H1 (cell line): ENCODE measurements at regions not wholly inside any gene's neighbourhood (a gene's known extent, or its start where the extent isn't known, plus 50 kb on each side); places are given as distances from the start of the nearest gene placed in this dataset.

Experiments used
- CTCF ChIA-PET: fragments of 300-600 bp; sonication (Branson Sonifier 250); formaldehyde crosslinking; loops from one replicate; lab custom pipeline; 2021; ENCODE audit not compliant: partially characterized antibody; lab: Charles Lee
- POLR2A ChIA-PET: fragments of 300-600 bp; sonication (Branson Sonifier 250); formaldehyde crosslinking; loops from one replicate; lab custom pipeline; 2021; ENCODE audit warnings: inconsistent platforms; ENCODE audit not compliant: partially characterized antibody; lab: Charles Lee
- DNase-seq, 2 experiments: peaks; one replicate each; pipeline versions ENCODE4 v3.0.0 to v3.0.0-alpha.2; 2010 to 2022; ENCODE audit warnings: low spot score in 2 of 2, low read depth in 1 of 2, mixed read lengths in 1 of 2
- FAIRE-seq: peaks from 2 replicates; lab custom pipeline; 2011; peaks lifted over from hg19 to GRCh38; lab: Jason Lieb, UNC
- H2AFZ ChIP-seq: 2 replicates; pipeline ENCODE4 v1.8.1; 2012; ENCODE audit warnings: low read length, inconsistent platforms
- H2AK5ac ChIP-seq: 2 replicates; pipeline ENCODE4 v1.6.1; 2013; ENCODE audit warnings: low read depth, low read length
- H2BK120ac ChIP-seq: replicated peaks from 2 replicates; pipeline ENCODE3; 2013; ENCODE audit warnings: low read depth, low read length, inconsistent platforms
- H2BK12ac ChIP-seq: 2 replicates; pipeline ENCODE4 v1.6.1; 2013; ENCODE audit warnings: low read depth, low read length
- H2BK15ac ChIP-seq: 2 replicates; pipeline ENCODE4 v1.6.1; 2013; ENCODE audit warnings: low read length
- H2BK20ac ChIP-seq: 2 replicates; pipeline ENCODE4 v1.6.1; 2013; ENCODE audit warnings: low read length
- H2BK5ac ChIP-seq: 2 replicates; pipeline ENCODE4 v1.6.1; 2013; ENCODE audit warnings: low read depth, low read length
- H3K14ac ChIP-seq: 2 replicates; pipeline ENCODE4 v1.6.1; 2013; ENCODE audit warnings: inconsistent platforms; ENCODE audit not compliant: insufficient read length
- H3K18ac ChIP-seq: 2 replicates; pipeline ENCODE4 v1.6.1; 2013; ENCODE audit warnings: low read length; ENCODE audit errors: extremely low read depth
- H3K23ac ChIP-seq: 2 replicates; pipeline ENCODE4 v1.6.1; 2013; ENCODE audit warnings: inconsistent platforms; ENCODE audit not compliant: insufficient read length
- H3K23me2 ChIP-seq: 2 replicates; pipeline ENCODE4 v1.6.1; 2013; ENCODE audit warnings: low read depth, low read length
- H3K27ac ChIP-seq: 2 replicates; pipeline ENCODE4 v1.6.1; 2011; ENCODE audit warnings: low read depth, low read length, inconsistent platforms
- H3K27me3 ChIP-seq, 4 experiments: replicated peaks in 1 of 4; 1 replicate in 1 of 4; 2 replicates in 3 of 4; pipeline versions ENCODE4 v1.6.1 to v1.8.1; 2011 to 2013; ENCODE audit warnings: low read length in 3 of 4, mild to moderate bottlenecking in 3 of 4, inconsistent platforms in 2 of 4, mixed read lengths in 2 of 4, moderate library complexity in 1 of 4; ENCODE audit not compliant: control insufficient read depth in 3 of 4, insufficient read depth in 3 of 4; ENCODE audit errors: extremely low read depth in 1 of 4
- H3K36me3 ChIP-seq, 4 experiments: 2 replicates each; pipeline versions ENCODE4 v1.6.1 to v1.8.1; 2011 to 2013; ENCODE audit warnings: mild to moderate bottlenecking in 4 of 4, low read length in 3 of 4, moderate library complexity in 2 of 4, control low read depth in 1 of 4, inconsistent platforms in 1 of 4; ENCODE audit not compliant: insufficient read depth in 4 of 4, control insufficient read depth in 2 of 4
- H3K4ac ChIP-seq: replicated peaks from 2 replicates; pipeline ENCODE3; 2013; ENCODE audit warnings: low read length, low read depth, mixed read lengths, inconsistent platforms; ENCODE audit not compliant: insufficient read length
- H3K4me1 ChIP-seq, 4 experiments: replicated peaks in 1 of 4; 1 replicate in 1 of 4; 2 replicates in 3 of 4; pipeline versions ENCODE4 v1.6.1 to v1.8.1; 2011 to 2013; ENCODE audit warnings: low read length in 3 of 4, inconsistent platforms in 2 of 4, mixed read lengths in 1 of 4; ENCODE audit not compliant: insufficient read depth in 4 of 4, control insufficient read depth in 3 of 4
- H3K4me2 ChIP-seq, 2 experiments: 2 replicates each; pipeline versions ENCODE4 v1.6.1 to v1.8.1; 2011 to 2013; ENCODE audit warnings: low read depth in 2 of 2, low read length in 2 of 2, control low read depth in 1 of 2, inconsistent platforms in 1 of 2, mild to moderate bottlenecking in 1 of 2; ENCODE audit not compliant: insufficient read depth in 1 of 2
- H3K4me3 ChIP-seq, 4 experiments: fragments of 200-600, 300-600 bp in 1 of 4; sonication (generic), shearing (Covaris generic), sonication (Bioruptor Twin) in 1 of 4; 2 replicates each; pipeline versions ENCODE4 v1.5.1 to v1.8.1; 2011 to 2016; ENCODE audit warnings: low read length in 4 of 4, low read depth in 3 of 4, control low read depth in 2 of 4, inconsistent platforms in 2 of 4, mild to moderate bottlenecking in 2 of 4, mixed read lengths in 1 of 4, moderate library complexity in 1 of 4; ENCODE audit not compliant: insufficient read depth in 2 of 4; ENCODE audit errors: extremely low read depth in 1 of 4
- H3K56ac ChIP-seq: replicated peaks from 2 replicates; pipeline ENCODE3; 2013; ENCODE audit warnings: low read depth, mild to moderate bottlenecking, mixed read lengths, low read length, inconsistent platforms; ENCODE audit not compliant: insufficient read length
- H3K79me1 ChIP-seq: 2 replicates; pipeline ENCODE4 v1.6.1; 2013; ENCODE audit warnings: low read depth, low read length, control low read depth
- H3K79me2 ChIP-seq, 2 experiments: 2 replicates each; pipeline versions ENCODE4 v1.6.1 to v1.8.1; 2012 to 2013; ENCODE audit warnings: low read length in 2 of 2, mild to moderate bottlenecking in 2 of 2, inconsistent platforms in 1 of 2; ENCODE audit not compliant: insufficient read depth in 2 of 2, control insufficient read depth in 1 of 2
- H3K9ac ChIP-seq, 4 experiments: replicated peaks in 1 of 4; 1 replicate in 1 of 4; 2 replicates in 3 of 4; pipeline versions ENCODE4 v1.6.1 to v1.8.1; 2011 to 2013; ENCODE audit warnings: low read depth in 3 of 4, low read length in 3 of 4, control low read depth in 2 of 4, mild to moderate bottlenecking in 2 of 4, moderate library complexity in 2 of 4, inconsistent platforms in 1 of 4; ENCODE audit errors: extremely low read depth in 1 of 4
- H3K9me3 ChIP-seq, 2 experiments: 2 replicates each; pipeline versions ENCODE4 v1.6.1 to v1.8.1; 2012 to 2013; ENCODE audit warnings: mild to moderate bottlenecking in 2 of 2, moderate library complexity in 2 of 2, control low read depth in 1 of 2, inconsistent platforms in 1 of 2, low read depth in 1 of 2, low read length in 1 of 2, mixed read lengths in 1 of 2; ENCODE audit not compliant: insufficient read depth in 2 of 2
- H4K20me1 ChIP-seq, 2 experiments: replicated peaks in 1 of 2; 2 replicates each; pipeline versions ENCODE3 to v1.8.1; 2011 to 2013; ENCODE audit warnings: inconsistent platforms in 2 of 2, low read length in 2 of 2, mild to moderate bottlenecking in 1 of 2; ENCODE audit not compliant: insufficient read depth in 2 of 2, control insufficient read depth in 1 of 2
- H4K5ac ChIP-seq: 2 replicates; pipeline ENCODE4 v1.6.1; 2013; ENCODE audit warnings: low read length, low read depth, mixed read lengths, inconsistent platforms; ENCODE audit not compliant: insufficient read length
- H4K8ac ChIP-seq: 2 replicates; pipeline ENCODE4 v1.8.0; 2013; ENCODE audit warnings: mild to moderate bottlenecking, moderate library complexity, low read length, inconsistent platforms; ENCODE audit not compliant: insufficient read depth; ENCODE audit errors: extremely low read depth
- H4K91ac ChIP-seq: replicated peaks from 2 replicates; pipeline ENCODE3; 2013; ENCODE audit warnings: low read length, mixed read lengths, inconsistent platforms; ENCODE audit not compliant: insufficient read length
- ATF3 ChIP-seq: IDR thresholded peaks from 2 replicates; pipeline ENCODE4 v1.6.1; 2011; ENCODE audit warnings: low read depth, mild to moderate bottlenecking, low read length; ENCODE audit not compliant: insufficient read depth
- CBX8 ChIP-seq: fragments of 300-800, 300-1000 bp; sonication (generic); IDR thresholded peaks from 2 replicates; pipeline ENCODE4 v1.7.1; 2016; ENCODE audit warnings: low read depth, low read length, borderline replicate concordance
- GTF2F1 ChIP-seq: IDR thresholded peaks from 2 replicates; pipeline ENCODE4 v1.6.1; 2012; ENCODE audit warnings: low read depth, low read length, improper control_type of control experiment, borderline replicate concordance
- JUN ChIP-seq: IDR thresholded peaks from 2 replicates; pipeline ENCODE4 v1.6.1; 2011; ENCODE audit warnings: low read depth, mild to moderate bottlenecking, improper control_type of control experiment, low read length
- KDM1A ChIP-seq: fragments of 200-600, 300-600 bp; sonication (generic); IDR thresholded peaks from 2 replicates; pipeline ENCODE4 v1.7.1; 2016; ENCODE audit warnings: mild to moderate bottlenecking, low read length, borderline replicate concordance
- NANOG ChIP-seq: IDR thresholded peaks from 2 replicates; pipeline ENCODE4 v1.6.1; 2011; ENCODE audit warnings: low read length, low read depth, mild to moderate bottlenecking, inconsistent platforms; ENCODE audit not compliant: insufficient read depth, poor library complexity, severe bottlenecking
- NRF1 ChIP-seq: IDR thresholded peaks from 2 replicates; pipeline ENCODE4 v1.6.1; 2011; ENCODE audit warnings: mild to moderate bottlenecking, low read depth, low read length, improper control_type of control experiment
- POU5F1 ChIP-seq: IDR thresholded peaks from 2 replicates; pipeline ENCODE4 v1.6.1; 2011; ENCODE audit warnings: low read depth, mild to moderate bottlenecking, low read length, moderate library complexity
- RFX5 ChIP-seq: IDR thresholded peaks from 2 replicates; pipeline ENCODE4 v1.6.1; 2011; ENCODE audit warnings: low read depth, low read length, improper control_type of control experiment, borderline replicate concordance
- SIRT6 ChIP-seq: IDR thresholded peaks from one replicate; pipeline ENCODE4 v1.7.1; 2012; ENCODE audit warnings: low read length, inconsistent platforms
- USF2 ChIP-seq: IDR thresholded peaks from 2 replicates; pipeline ENCODE4 v1.6.1; 2011; ENCODE audit warnings: low read length, improper control_type of control experiment
- WGBS, 2 experiments: shearing (Covaris generic) in 1 of 2; methylation state at CpG; one replicate each; pipeline versions ENCODE4 v1.1.6 to v1.1.7; 2013 to 2015; ENCODE audit warnings: low lambda C conversion rate in 2 of 2, mixed read lengths in 2 of 2, inconsistent platforms in 1 of 2, low coverage in 1 of 2, missing lambda C conversion rate in 1 of 2; ENCODE audit not compliant: insufficient replicate concordance in 2 of 2, insufficient coverage in 1 of 2, insufficient read length in 1 of 2; ENCODE audit errors: extremely low coverage in 1 of 2, missing lambda C conversion rate in 1 of 2; 5-methylcytosine and 5-hydroxymethylcytosine counted together

- H3K9ac ChIP-seq, result no peak overlapping the region
- H2BK15ac ChIP-seq, result no peak overlapping the region
- H3K18ac ChIP-seq, result no peak overlapping the region
- H4K91ac ChIP-seq, result no peak overlapping the region
- TF ChIP-seq RFX5 (no peak), KDM1A (no peak), ATF3 (no peak), SIRT6 (no peak), CBX8 (no peak), JUN (no peak), NANOG (no peak), USF2 (no peak), NRF1 (no peak), POU5F1 (no peak), GTF2F1 (no peak)
- H4K5ac ChIP-seq, result no peak overlapping the region
- no peak overlapping the region for H2BK12ac ChIP-seq
- no peaks in the 10 kb centered on the region for H3K36me3 ChIP-seq
- no peak overlapping the region for H3K27ac ChIP-seq
- H3K4me1 ChIP-seq, result no peaks in the 10 kb centered on the region
- no peak for DNase-seq
- WGBS, 2 experiments, result 93% methylated on average over 3 of the region's 3 CpGs; no CpG with 5 or more reads in 1 of the 2 experiments
- H3K14ac ChIP-seq, result no peak overlapping the region
- H2BK20ac ChIP-seq, result no peak overlapping the region
- no peak overlapping the region for H3K23ac ChIP-seq
- H3K79me1 ChIP-seq, result no peaks in the 10 kb centered on the region
- H2BK120ac ChIP-seq, result no peak overlapping the region
- no peak overlapping the region for H3K4ac ChIP-seq
- ChIA-PET POLR2A (no interaction called here), CTCF (no interaction called here)
- no peak overlapping the region for H3K4me2 ChIP-seq
- H2BK5ac ChIP-seq, result no peak overlapping the region
- no peaks in the 10 kb centered on the region for H3K79me2 ChIP-seq
- H3K9me3 ChIP-seq, result no peaks in the 10 kb centered on the region; a peak in 1 of 4 replicates
- H4K8ac ChIP-seq, result no peak overlapping the region
- no peak overlapping the region for H3K4me3 ChIP-seq
- no peak for FAIRE-seq
- no peaks in the 10 kb centered on the region for H4K20me1 ChIP-seq
- no peaks in the 10 kb centered on the region for H3K23me2 ChIP-seq
- H2AFZ ChIP-seq, result no peak overlapping the region
- no peak overlapping the region for H2AK5ac ChIP-seq
- no peak overlapping the region for H3K56ac ChIP-seq
- H3K27me3 ChIP-seq, result no peaks in the 10 kb centered on the region
These were observed 300.9 kb downstream of the CBLN4 start for GRCh38 chr20:55704458-55704857.
